ENCODE measurements at regions not wholly inside any gene's neighbourhood (a gene's known extent, or its start where the extent isn't known, plus 50 kb on each side); places are given as distances from the start of the nearest gene placed in this dataset.

DNA sequence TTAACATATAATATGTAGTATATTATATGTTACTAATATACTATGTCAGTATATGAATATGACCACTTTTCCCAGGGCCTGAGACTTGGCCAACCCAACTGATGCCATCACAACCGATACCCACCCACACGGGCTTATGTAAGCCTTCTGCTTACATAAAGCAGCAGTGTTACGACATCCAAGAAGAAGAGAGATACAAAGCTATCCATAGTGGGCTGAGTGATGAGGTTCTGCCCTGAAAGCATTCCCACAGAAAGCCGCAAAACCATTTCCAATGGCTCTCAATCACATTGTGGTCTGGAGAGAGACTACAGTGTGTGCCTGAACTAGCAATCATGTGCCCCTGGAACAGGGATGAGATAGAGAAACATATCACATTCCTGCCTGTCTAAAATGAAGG, 177.9 kb downstream of the PLOD2 start:
- no peak overlapping the region for H2BK120ac ChIP-seq (ENCODE audit: low read depth, low read length, poor library complexity, severe bottlenecking)
- H3K14ac ChIP-seq (ENCODE audit: insufficient read depth, low read length) = no peak overlapping the region
- H3K56ac ChIP-seq (ENCODE audit: insufficient read length, low read depth, low read length) = no peak overlapping the region
- Mint-ChIP-seq H3K27ac (no peak overlapping the region), H3K4me3 (no peak overlapping the region), H3K4me1 (no peaks in the 10 kb centered on the region), H3K36me3 (ENCODE audit: insufficient read depth in 1 of 3, low read depth in 3 of 3) (peaks cover 0 to under 1% (median 0%) of the 10 kb centered on the region in 3 experiments; a peak in 1 of 7 replicates), H3K27me3 (ENCODE audit: low read depth) (no peaks in the 10 kb centered on the region), H3K9me3 (peaks cover 6 to 7% of the 10 kb centered on the region in 2 experiments; a peak in 4 of 5 replicates)
- H3K79me1 ChIP-seq (ENCODE audit: insufficient read depth, low read depth, low read length, poor library complexity, severe bottlenecking) = no peaks in the 10 kb centered on the region
- no CpG with 5 or more reads among the region's 4 CpGs for WGBS (ENCODE audit: extremely low coverage, insufficient read length, low lambda C conversion rate)
- no peak overlapping the region for H3K27ac ChIP-seq (ENCODE audit: insufficient read length, low read depth, low read length)
- H2AK5ac ChIP-seq (ENCODE audit: insufficient read length, low read length) = no peak overlapping the region
- H3K4ac ChIP-seq (ENCODE audit: low read depth, low read length) = no peak overlapping the region
- H2BK5ac ChIP-seq (ENCODE audit: insufficient read length, low read length) = no peak overlapping the region
- H3K23me2 ChIP-seq (ENCODE audit: insufficient read length, low read depth, low read length, poor library complexity, severe bottlenecking) = no peaks in the 10 kb centered on the region
- no peak overlapping the region for H3K9ac ChIP-seq (ENCODE audit: extremely low read depth, insufficient read length, low read length)
- H4K8ac ChIP-seq (replicated peaks; ENCODE audit: insufficient read length, low read depth, low read length) = no peak overlapping the region
- H2BK12ac ChIP-seq (ENCODE audit: insufficient read length, low read depth, low read length) = no peak overlapping the region
- no peaks in the 10 kb centered on the region for H4K20me1 ChIP-seq (ENCODE audit: control insufficient read depth, insufficient read depth, insufficient read length)
- H3K9me3 ChIP-seq (ENCODE audit: control insufficient read depth, low read depth, low read length) = no peaks in the 10 kb centered on the region
- no peak overlapping the region for H2BK15ac ChIP-seq (ENCODE audit: low read depth, low read length)
- DNase-seq = no peak
- no peak overlapping the region for H2AFZ ChIP-seq (ENCODE audit: low read length)
- no peak overlapping the region for H3K23ac ChIP-seq (ENCODE audit: insufficient read length, low read depth, low read length)
- no peak overlapping the region for H2BK20ac ChIP-seq (ENCODE audit: low read depth, low read length, poor library complexity, severe bottlenecking)
- H3K27me3 ChIP-seq (ENCODE audit: insufficient read depth, low read length) = no peaks in the 10 kb centered on the region
- H3K79me2 ChIP-seq (ENCODE audit: insufficient read depth, low read length) = no peaks in the 10 kb centered on the region
- TF ChIP-seq, protein P1, sequence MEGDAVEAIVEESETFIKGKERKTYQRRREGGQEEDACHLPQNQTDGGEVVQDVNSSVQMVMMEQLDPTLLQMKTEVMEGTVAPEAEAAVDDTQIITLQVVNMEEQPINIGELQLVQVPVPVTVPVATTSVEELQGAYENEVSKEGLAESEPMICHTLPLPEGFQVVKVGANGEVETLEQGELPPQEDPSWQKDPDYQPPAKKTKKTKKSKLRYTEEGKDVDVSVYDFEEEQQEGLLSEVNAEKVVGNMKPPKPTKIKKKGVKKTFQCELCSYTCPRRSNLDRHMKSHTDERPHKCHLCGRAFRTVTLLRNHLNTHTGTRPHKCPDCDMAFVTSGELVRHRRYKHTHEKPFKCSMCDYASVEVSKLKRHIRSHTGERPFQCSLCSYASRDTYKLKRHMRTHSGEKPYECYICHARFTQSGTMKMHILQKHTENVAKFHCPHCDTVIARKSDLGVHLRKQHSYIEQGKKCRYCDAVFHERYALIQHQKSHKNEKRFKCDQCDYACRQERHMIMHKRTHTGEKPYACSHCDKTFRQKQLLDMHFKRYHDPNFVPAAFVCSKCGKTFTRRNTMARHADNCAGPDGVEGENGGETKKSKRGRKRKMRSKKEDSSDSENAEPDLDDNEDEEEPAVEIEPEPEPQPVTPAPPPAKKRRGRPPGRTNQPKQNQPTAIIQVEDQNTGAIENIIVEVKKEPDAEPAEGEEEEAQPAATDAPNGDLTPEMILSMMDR (conservative IDR thresholded peaks at IDR 0.05) = no peak
- H3K4me2 ChIP-seq (ENCODE audit: insufficient read depth, insufficient read length, low read length) = no peak overlapping the region
- no peaks in the 10 kb centered on the region for H3K4me1 ChIP-seq (ENCODE audit: insufficient read depth, low read length)
- no peak overlapping the region for H4K91ac ChIP-seq (ENCODE audit: insufficient read length, low read depth, low read length)
- no peak overlapping the region for H4K5ac ChIP-seq (ENCODE audit: insufficient read length, low read depth, low read length)
- no peak overlapping the region for H3T11ph ChIP-seq (ENCODE audit: low read length)
- no peak overlapping the region for H3K18ac ChIP-seq (ENCODE audit: insufficient read length, low read depth, low read length)

All from H9 (cell line).